DND-41 (cell line): ENCODE measurements at regions not wholly inside any gene's neighbourhood (a gene's known extent, or its start where the extent isn't known, plus 50 kb on each side); places are given as distances from the start of the nearest gene placed in this dataset.

ENCODE experiments used
- ATAC-seq: fragments of 200-7000 bp; cut with Tn5 transposase; 3 replicates; pipeline ENCODE4 v1.9.1; 2021; ENCODE audit warnings: low read depth; ENCODE audit not compliant: insufficient read depth
- DNase-seq: peaks from one replicate; pipeline ENCODE4 v3.0.0-alpha.2; 2020
- H2AFZ ChIP-seq: 2 replicates; pipeline ENCODE4 v1.6.0; 2012; ENCODE audit warnings: low read depth, low read length
- H3K27ac ChIP-seq: 2 replicates; pipeline ENCODE4 v1.5.1; 2012; ENCODE audit warnings: low read length, inconsistent platforms
- H3K27me3 ChIP-seq: fragments of 200-600 bp; sonication (generic); 2 replicates; pipeline ENCODE4 v1.6.0; 2012; ENCODE audit warnings: low read length, mild to moderate bottlenecking, inconsistent platforms; ENCODE audit not compliant: insufficient read depth, poor library complexity
- H3K36me3 ChIP-seq: 2 replicates; pipeline ENCODE4 v1.5.1; 2012; ENCODE audit warnings: low read length, inconsistent platforms; ENCODE audit not compliant: insufficient read depth
- H3K4me1 ChIP-seq: 2 replicates; pipeline ENCODE4 v1.5.1; 2012; ENCODE audit warnings: mild to moderate bottlenecking, low read length; ENCODE audit not compliant: insufficient read depth
- H3K4me2 ChIP-seq: 2 replicates; pipeline ENCODE4 v1.6.0; 2012; ENCODE audit warnings: mild to moderate bottlenecking, moderate library complexity, low read length, inconsistent platforms; ENCODE audit not compliant: insufficient read depth
- H3K4me3 ChIP-seq, 2 experiments: fragments of 200-600 bp in 1 of 2; shearing (Covaris generic) in 1 of 2; 2 replicates each; pipeline ENCODE4 v1.5.1; 2012 to 2016; ENCODE audit warnings: inconsistent platforms in 2 of 2, low read length in 2 of 2, mild to moderate bottlenecking in 2 of 2, low read depth in 1 of 2, moderate library complexity in 1 of 2
- H3K79me2 ChIP-seq: 2 replicates; pipeline ENCODE4 v1.6.0; 2012; ENCODE audit warnings: low read length, inconsistent platforms; ENCODE audit not compliant: insufficient read depth
- H3K9ac ChIP-seq: 2 replicates; pipeline ENCODE4 v1.6.0; 2012; ENCODE audit warnings: low read depth, mild to moderate bottlenecking, inconsistent platforms, low read length, moderate library complexity
- H3K9me3 ChIP-seq: 2 replicates; pipeline ENCODE4 v1.5.1; 2012; ENCODE audit warnings: low read length, moderate library complexity, mild to moderate bottlenecking, inconsistent platforms; ENCODE audit not compliant: insufficient read depth, severe bottlenecking
- H4K20me1 ChIP-seq: 2 replicates; pipeline ENCODE4 v1.6.0; 2012; ENCODE audit warnings: low read length; ENCODE audit not compliant: insufficient read depth
- CTCF ChIP-seq: IDR thresholded peaks from 2 replicates; pipeline ENCODE4 v1.5.1; 2012; ENCODE audit warnings: borderline replicate concordance, low read length, moderate library complexity, mild to moderate bottlenecking; ENCODE audit not compliant: poor library complexity, severe bottlenecking; ENCODE audit errors: extremely low read depth
- EZH2 ChIP-seq: IDR thresholded peaks from 3 replicates; pipeline ENCODE4 v1.6.1; 2012; ENCODE audit warnings: borderline replicate concordance, low read depth, mild to moderate bottlenecking, moderate library complexity, low read length, inconsistent platforms; ENCODE audit not compliant: severe bottlenecking

- DNase-seq = no peak
- no peak for ATAC-seq
- Histone ChIP-seq H4K20me1 (no peaks in the 10 kb centered on the region), H3K27me3 (no peaks in the 10 kb centered on the region), H3K27ac (no peak overlapping the region), H3K4me2 (no peak overlapping the region), H3K36me3 (no peaks in the 10 kb centered on the region), H3K9me3 (no peaks in the 10 kb centered on the region), H3K4me3 (no peak overlapping the region), H3K79me2 (no peaks in the 10 kb centered on the region), H2AFZ (no peak overlapping the region), H3K4me1 (no peaks in the 10 kb centered on the region), H3K9ac (no peak overlapping the region)
- no peak for TF ChIP-seq CTCF
- no peak for TF ChIP-seq EZH2
Observed at GRCh38 chr13:58165617-58166016, 534.1 kb downstream of the PCDH17 start.

- no peaks in the 10 kb centered on the region for H3K27me3 ChIP-seq
- no peaks in the 10 kb centered on the region for H4K20me1 ChIP-seq
- no peak overlapping the region for H3K4me3 ChIP-seq
- no peaks in the 10 kb centered on the region for H3K36me3 ChIP-seq
- TF ChIP-seq EZH2 (no peak), CTCF (no peak)
- no peaks in the 10 kb centered on the region for H3K79me2 ChIP-seq
- H2AFZ ChIP-seq = no peak overlapping the region
- no peaks in the 10 kb centered on the region for H3K4me1 ChIP-seq
- no peak overlapping the region for H3K9ac ChIP-seq
- no peaks in the 10 kb centered on the region for H3K9me3 ChIP-seq
- no peak for ATAC-seq
- H3K27ac ChIP-seq = no peak overlapping the region
- no peak overlapping the region for H3K4me2 ChIP-seq
- no peak for DNase-seq
Observed at GRCh38 chr13:58181111-58181510, 549.6 kb downstream of the PCDH17 start.

- Histone ChIP-seq H3K9ac (no peak overlapping the region), H3K9me3 (no peaks in the 10 kb centered on the region), H3K27me3 (no peaks in the 10 kb centered on the region), H2AFZ (no peak overlapping the region), H3K79me2 (no peaks in the 10 kb centered on the region), H3K4me2 (no peak overlapping the region), H3K27ac (no peak overlapping the region), H3K4me1 (no peaks in the 10 kb centered on the region), H3K4me3 (no peak overlapping the region), H4K20me1 (no peaks in the 10 kb centered on the region), H3K36me3 (no peaks in the 10 kb centered on the region)
- ATAC-seq (no peak), DNase-seq (no peak)
- TF ChIP-seq EZH2 (no peak), CTCF (no peak)
Observed at GRCh38 chr13:58187881-58188280, 556.3 kb downstream of the PCDH17 start.

GRCh38 chr13:58190577-58190976 lies 559.0 kb downstream of the PCDH17 start:
- no peak for ATAC-seq
- no peak overlapping the region for H2AFZ ChIP-seq
- H3K27me3 ChIP-seq = no peaks in the 10 kb centered on the region
- H3K4me2 ChIP-seq = no peak overlapping the region
- no peaks in the 10 kb centered on the region for H3K4me1 ChIP-seq
- no peaks in the 10 kb centered on the region for H3K9me3 ChIP-seq
- H3K9ac ChIP-seq = no peak overlapping the region
- H3K36me3 ChIP-seq = no peaks in the 10 kb centered on the region
- TF ChIP-seq EZH2 = no peak
- no peak for TF ChIP-seq CTCF
- no peak overlapping the region for H3K4me3 ChIP-seq
- DNase-seq = no peak
- H3K27ac ChIP-seq = no peak overlapping the region
- no peaks in the 10 kb centered on the region for H4K20me1 ChIP-seq
- no peaks in the 10 kb centered on the region for H3K79me2 ChIP-seq
